Fibroblast of gingiva (primary cell): ENCODE measurements at regions not wholly inside any gene's neighbourhood (a gene's known extent, or its start where the extent isn't known, plus 50 kb on each side); places are given as distances from the start of the nearest gene placed in this dataset.

Source experiments
- DNase-seq: peaks from one replicate; pipeline ENCODE4 v3.0.0-alpha.2; 2011; ENCODE audit warnings: low read depth

DNA sequence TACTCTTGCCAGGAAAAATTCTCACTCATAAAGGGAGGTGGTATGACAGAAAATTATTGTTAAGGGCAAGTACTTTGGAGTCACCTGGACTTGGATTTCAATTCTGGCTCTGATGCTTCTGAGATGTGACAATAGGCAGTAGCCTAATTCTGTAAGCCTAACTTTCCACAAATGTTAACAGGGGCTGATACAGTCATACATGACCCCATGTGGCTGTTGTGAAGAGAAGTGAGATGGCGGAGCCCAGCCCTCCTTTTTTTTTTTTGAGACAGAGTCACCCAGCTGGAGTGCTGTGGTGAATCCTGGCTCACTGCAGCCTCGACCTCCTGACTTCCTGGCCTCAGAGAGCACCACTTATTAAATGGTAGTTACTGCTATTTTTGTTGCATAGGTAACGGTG is 54.4 kb upstream of the IRF2 start:
- DNase-seq = no peak

DNA sequence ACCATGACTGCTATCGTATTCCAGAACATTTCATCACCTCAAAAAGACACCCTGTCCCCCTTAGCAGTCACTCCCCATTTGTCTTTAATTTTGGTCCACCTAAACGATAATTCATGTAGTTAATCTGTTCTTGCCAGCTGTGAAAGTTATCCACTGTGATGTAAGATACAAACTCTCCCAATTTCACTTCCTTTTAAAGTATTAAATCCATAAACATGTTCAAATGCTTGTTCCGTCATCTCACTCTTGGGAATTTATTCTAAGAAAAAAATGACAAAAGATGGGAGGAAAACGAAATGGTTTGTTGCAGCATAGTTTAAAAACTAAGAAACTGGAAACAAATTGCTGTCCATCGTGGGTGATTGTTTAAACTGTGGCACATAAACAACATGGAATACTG is 53.7 kb upstream of the IRF2 start:
- no peak for DNase-seq

DNA sequence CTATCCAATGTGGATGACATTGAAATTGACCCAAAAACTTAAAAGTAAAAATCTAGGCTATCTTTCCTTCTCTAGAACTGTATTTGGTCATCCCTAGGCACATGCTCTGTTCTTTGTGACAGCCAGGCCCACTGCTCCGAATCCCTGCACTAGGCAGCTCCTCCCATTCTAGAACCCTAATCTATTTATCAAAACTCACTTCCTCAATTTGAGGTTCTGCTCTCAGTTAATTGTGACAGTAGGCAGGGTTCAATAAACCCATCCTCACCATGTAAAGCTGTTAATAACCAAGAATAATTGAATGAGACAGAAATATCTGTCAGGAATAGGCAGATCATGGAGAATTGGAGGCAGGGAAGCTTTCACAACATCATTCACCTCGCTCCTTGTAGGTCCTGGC is 51.9 kb upstream of the IRF2 start:
- no peak for DNase-seq
